HG02973 (cell line): ENCODE measurements at regions not wholly inside any gene's neighbourhood (a gene's known extent, or its start where the extent isn't known, plus 50 kb on each side); places are given as distances from the start of the nearest gene placed in this dataset.
A peak's percentile ranks its signal among the peaks of the same experiment; 100 is the strongest.
"Not testable (repeated sequence)": the region's sequence is repeated elsewhere in the genome, so short reads cannot be mapped to it uniquely, and the experiment has no call there.

Experiments
- ATAC-seq: cut with Tn5 transposase; IDR thresholded peaks from one replicate; pipeline ENCODE4 v1.9.1; 2021; ENCODE audit warnings: moderate library complexity; ENCODE audit not compliant: unreplicated experiment

DNA sequence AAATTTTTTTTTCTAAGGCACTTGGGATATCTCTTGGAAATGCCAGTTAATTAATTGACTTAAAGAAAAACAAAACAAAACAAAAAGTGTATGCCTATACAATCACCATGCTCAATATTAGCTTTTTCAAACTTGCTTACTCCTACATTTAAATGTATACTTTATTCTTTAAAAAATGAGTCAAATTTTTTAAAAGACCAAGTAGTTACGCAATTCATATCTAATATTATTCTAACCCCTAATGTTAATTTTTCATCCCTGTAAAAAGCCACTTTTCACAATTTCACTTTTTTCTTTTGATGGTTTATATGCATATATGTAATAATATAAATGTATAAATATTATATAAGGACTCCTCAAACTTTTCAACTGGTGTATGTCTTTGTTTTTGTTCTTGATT, 211.2 kb downstream of the PRDM9 start:
- ATAC-seq, result no peak

DNA sequence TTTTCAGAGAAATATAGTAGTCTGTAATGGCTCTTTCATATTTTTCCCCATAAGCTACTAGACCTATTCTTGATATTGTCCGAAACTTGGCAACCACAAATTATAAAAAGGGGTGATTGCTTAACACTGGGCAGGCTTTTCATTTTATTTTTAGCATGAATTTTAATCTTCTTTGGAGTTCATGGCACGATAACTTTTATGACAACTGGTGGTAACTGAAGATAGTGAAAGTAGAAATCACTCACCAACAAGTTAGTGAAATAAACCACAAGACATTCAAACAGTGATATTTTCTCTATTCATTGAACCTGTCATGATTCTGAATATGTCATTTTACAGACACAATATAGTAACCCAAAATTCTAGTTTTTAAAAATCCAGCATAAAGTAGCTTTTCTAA, 213.9 kb downstream of the PRDM9 start:
- ATAC-seq, result peak; percentile 55

DNA sequence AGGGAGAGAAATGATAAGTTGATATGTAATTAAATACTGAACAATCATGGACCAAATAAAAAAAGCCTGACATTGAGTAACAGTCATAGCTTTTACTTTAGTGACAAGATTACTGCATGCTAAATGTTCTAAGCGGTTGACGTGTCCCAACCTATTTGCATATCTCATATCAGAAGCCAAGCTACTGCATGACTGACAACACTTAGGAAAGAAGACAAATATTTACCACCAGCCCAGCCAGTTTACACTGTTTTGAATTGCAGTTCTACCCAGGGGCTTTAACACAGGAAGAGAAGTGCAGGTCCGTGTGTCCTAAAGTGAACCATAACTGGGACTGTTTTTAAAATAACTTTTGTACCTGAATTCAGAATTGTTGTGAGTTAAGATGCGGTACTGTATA, 219.9 kb downstream of the PRDM9 start:
- no peak for ATAC-seq

DNA sequence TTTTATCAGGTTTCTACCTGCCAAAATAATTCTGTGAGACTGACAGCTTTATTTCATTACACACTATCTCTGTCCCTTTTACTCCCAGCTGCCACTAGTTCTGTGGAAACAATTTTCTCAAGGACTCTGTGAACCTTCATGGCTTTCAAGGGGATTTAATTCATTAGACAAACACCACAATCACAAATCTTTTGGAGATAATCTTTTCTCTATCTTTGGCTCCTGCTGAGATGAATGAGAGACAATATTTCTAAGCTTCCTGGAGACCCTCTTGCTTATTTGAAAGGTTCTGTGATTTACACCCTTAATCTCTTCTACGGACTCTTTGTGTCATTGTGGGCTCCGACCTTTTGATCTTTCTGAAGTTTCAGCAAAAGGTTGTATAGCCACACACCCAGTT, 222.6 kb downstream of the PRDM9 start:
- ATAC-seq, result no peak

DNA sequence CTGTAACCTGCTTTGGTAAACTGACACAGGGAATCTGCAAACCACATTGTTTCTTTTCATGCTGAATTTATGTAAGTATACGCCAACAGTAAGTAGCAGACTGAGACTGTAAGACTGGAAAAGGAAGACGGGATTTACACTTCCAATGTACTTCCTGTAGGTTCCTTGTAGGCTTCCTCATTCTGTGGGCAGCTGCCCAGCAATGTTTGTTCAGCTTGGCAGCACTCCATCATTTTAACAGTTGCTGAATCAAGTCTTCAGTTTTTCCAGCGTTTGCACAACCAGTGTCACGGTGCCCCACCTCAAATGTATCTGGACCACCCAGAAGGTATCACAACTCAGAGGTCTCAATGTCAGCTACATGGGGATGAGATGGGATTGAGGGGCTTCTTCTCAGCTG, 232.6 kb downstream of the PRDM9 start:
- no peak for ATAC-seq

DNA sequence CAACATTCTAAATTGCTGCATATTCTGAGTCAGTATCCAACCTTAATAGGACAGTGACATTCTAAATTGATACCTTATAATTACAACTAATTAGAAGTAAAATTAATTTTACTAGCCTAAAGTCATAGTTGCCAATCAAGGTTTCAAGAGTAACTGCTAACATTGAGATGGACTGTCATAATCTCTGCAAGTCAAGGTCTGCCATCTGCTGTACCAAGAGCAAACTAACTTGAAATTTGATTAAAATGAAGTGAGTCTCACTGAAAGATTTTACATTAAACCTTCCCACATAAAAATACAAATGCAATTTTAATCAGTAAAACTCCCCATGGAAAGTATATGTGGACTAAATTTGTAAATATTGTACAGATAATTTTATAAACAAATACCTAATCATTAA, 235.3 kb downstream of the PRDM9 start:
- no peak for ATAC-seq

DNA sequence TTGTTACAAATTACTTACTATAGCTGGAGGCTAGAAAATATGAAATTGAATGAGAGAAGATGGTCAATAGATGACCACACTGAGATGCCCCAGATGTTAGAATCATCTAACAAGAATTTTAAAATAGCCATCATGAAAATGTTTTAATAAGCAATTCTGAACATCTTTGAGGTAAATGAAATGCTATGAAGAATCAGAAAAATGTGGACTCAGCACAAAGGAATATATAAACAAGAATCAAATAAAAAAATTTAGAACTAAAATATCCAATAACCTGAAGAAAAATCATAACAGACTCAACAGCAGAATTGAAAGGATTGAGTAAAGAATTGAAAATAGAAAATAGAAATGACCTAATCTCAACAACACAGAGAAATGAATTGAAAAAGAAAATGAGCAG, 248.5 kb downstream of the PRDM9 start:
- no peak for ATAC-seq

DNA sequence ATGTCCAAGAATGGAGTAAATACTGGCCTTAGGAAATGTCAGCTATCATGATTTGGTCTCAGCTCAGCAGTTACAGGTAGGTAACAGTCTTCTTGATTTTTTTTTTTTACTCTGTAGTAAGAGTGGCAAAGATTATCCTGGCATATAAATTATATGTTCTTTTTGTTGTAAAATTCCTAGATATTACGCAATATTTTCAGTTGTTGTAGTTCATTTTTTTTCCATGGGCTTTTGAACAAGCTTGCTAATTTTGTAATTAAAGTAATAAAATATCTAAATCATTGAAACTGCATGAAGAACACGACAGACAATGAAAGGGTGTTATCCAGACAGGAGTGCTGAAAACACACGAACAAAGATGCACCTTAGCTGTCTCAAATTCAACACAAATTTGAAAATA, 249.4 kb downstream of the PRDM9 start:
- ATAC-seq, result no peak

DNA sequence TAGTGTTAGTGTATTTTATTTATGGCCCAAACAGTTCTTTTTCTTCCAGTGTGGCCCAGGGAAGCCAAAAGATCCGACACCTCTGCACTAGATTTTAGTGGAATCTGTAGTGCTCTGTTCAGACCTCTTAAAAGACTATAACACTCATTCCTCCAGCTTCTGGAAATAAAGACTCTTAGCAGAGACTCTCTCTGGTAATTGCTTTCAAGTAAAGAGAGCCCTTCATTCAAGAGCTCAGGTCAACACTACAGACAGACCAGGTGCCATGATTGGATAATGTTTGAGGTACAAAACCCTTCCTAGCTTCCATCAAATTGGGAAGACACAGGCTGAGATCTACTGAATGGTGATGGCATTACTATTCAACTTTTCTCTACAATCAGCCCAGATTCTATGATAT, 255.8 kb downstream of the PRDM9 start:
- no peak for ATAC-seq

DNA sequence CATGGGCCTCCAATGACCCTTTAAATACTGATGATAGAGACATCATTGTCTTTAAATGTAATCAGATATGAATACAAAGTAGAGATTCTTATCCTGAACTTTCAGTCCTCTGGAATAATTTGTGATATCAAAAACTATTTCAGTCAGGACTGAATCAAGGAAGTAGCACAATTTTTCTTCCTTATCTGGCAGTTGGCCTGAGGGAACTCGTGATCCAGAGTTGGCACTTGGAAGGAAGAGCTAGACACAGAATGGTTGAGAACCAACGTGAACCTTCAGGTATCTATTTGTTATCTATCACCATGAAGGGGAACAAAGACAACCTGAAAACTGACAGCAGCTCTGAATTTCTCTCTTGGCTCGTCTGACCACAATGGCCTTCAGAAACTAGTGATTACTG, 269.3 kb downstream of the PRDM9 start:
- ATAC-seq, result no peak

DNA sequence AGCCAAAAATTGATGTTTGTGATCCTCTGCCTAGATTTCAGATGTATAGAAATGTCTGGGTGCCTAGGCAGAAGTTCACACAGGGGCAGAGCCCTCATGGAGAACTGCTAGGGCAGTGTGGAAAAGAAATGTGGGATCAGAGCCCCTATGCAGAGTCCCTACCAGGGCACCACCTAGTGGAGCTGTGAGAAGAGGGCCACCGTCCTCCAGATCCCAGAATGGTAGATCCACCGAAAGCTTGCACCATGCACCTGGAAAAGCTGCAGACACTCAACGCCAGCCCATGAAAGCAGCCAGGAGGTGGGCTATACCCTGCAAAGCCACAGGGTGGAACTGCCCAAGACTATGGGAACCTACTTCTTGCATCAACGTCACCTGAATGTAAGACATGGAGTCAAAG, 292.9 kb downstream of the PRDM9 start:
- ATAC-seq, result not testable (repeated sequence)

DNA sequence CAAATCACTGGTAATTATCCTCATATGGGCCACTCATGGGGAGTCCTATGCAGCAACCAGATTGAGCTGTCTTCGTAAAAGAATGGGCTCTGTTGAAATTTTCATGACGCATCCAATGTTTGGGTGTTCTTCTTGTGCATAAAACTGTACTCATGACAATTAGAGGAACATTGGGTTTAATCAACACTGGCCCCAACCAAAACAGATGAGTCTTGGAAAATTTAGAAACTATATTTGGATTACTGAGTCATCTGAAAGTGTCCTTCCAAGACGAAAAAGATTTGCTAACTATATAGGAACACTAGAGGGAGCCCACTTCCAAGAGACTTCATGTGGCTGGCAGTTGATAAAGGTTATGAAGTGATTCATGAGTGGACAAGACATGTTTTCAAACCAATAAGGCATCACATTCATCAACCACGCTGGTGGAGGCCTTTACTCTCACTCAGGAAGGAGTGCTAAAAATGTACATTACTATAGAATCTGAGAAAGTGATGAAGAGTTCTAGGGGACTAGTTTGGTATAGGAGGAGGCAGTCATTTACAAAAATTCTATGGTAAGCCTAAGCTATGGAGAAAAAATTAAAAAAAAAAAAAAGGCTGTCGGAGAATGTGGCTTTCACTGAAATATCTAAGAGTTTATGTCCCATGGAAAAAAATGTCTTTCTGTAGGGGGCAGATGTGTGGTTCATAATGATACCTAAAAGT, 313.5 kb downstream of the PRDM9 start:
- no peak for ATAC-seq

DNA sequence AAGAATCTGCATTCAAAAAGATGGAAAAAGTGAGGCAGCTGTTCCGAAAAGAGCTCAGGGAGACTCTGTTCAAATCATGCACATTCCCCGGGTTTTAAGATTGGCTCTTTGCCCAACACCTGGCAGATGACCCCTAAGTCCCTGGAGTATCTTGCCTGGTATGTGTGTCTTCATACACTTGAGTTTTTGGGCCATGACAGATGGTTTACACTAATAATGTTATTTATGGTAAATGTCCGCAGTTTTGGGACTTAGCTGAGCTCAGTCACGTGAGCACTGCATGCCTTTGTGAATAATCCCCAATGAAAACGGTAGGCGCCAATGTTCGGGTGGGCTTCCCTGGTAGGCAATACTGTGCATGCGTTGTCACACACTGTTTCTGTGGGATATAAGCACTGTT, 316.1 kb downstream of the PRDM9 start:
- ATAC-seq, result no peak

DNA sequence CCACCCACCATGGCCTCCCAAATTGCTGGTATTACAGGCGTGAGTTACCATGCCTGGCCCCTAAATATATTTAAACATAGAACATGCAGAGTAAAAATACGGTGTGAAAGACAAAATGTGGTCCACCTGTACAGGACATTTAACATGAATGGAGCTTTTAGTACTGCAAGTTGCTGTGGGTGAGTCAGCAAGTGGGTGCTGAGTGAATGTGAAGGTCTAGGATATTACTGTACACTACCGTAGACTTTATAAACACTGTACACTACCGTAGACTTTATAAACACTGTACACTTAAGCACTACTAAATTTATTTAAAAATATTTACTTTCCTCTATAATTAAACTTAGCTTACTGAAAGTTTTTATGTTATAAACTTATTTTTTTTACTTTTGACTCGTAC, 317.8 kb downstream of the PRDM9 start:
- ATAC-seq, result no peak

DNA sequence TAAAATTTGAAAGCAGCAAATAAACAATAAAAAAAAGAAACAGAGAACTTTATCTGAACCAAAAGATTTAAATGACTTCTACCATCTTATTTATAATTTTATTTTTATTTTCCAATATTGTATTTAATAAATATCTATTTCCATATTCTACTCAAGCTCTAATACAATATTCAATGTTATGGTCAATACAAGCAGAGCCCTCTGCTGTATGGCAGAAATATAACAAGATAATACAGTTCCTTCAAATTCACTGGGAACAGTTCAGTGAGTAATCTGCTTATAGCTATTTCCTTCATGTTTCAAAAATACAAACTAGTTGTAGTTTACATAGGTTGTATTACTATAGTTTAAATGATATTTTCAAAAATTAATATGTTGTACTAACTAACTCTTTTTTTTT, 332.7 kb downstream of the PRDM9 start:
- ATAC-seq, result no peak

DNA sequence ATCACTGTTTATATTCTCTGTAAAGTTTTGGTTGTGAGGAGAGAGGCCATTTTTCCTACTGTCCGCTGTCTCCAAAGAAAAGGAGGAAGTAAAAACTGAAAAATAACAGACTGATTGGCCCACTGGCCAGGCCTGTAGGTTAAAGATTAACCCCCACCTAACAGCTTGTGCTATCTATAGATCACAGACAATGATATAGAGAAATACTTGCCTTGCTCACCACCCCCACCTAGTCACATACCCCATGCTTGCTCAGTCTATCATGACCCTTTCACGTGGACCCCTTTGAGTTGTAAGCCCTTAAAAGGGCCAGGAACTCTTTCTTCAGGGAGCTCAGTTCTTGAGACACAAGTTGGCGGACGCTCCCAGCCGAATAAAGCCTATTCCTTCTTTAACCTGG, 357.4 kb downstream of the PRDM9 start:
- ATAC-seq, result no peak

DNA sequence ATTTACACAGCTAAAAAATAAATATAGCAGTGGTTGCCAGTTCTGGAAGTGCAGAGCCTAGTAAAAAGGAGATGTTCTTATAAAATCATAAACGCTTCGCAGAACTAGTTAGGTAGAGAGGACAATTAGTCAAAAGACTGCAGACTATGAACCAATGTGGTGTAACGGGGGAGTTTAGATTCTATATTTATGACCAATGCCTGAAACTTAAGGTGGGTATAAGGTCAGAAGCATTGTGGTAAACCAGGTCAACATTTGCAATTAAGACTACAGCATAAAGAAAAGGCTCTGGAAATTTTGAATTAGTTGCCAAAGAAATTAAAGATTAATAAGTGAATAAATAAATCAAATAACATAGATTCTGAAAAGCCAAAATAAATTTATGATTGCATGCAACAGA, 370.4 kb downstream of the PRDM9 start:
- no peak for ATAC-seq

DNA sequence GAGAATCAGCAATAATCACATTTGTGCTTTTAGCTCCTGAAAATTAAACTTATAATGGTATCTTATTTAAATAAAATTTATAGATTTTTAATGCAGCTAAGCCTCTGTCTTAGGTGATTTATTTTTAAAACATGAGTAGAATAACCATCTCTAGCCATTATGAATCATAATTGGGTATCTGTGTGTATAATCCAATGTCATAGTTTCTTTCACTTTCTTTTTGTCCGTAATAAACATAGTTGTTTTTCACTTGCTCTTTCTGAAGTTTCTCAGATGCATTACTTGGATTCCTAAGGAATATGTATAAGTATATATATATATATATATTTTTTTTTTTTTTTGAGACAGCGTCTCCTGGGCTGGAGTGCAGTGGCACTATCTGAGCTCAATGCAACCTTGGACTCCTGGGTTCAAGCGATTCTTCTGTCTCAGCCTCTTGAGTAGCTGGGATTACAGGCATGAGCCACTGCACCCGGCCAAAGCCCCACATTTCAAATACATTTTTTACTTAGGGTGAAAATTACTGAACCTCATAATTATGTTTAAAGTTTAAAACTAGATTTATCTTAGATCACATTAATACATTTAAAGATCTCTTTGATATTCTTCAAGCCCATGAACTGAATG, 377.1 kb downstream of the PRDM9 start:
- no peak for ATAC-seq

DNA sequence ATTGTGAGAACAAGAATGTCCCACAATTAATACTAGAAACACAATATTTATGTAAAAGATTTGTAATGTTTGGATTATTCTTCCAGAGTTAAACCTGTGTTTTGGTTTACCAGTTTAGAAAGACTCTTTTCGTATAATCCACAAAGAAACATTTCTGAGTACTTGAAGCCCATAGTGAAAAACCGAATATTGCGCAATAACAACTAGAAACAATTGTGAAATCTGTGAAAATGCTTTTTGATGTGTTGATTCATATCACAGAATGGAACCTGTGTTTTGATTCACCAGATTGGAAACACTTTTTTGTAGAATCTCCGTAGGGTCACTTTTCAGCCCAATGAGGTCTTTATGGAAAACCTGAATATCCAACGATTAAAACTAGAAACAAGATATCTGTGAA, 386.2 kb downstream of the PRDM9 start:
- no peak for ATAC-seq

DNA sequence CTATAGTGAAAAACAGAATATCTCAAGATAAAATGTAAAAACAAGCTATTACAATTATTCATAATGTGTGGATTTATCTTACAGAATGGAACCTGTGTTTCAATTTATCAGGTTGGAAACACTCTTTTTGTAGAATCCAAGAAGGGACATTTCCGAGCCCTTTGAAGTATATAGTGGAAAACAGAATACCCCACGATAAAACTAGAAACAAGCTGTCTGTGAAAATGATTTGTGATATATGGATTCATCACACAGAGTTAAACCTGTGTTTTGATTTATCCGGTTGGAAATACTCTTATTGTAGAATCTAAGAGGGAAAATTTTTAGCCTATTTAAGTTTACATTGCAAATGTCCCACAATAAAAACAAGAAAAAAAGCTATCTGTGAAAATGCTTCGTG, 388.2 kb downstream of the PRDM9 start:
- no peak for ATAC-seq

DNA sequence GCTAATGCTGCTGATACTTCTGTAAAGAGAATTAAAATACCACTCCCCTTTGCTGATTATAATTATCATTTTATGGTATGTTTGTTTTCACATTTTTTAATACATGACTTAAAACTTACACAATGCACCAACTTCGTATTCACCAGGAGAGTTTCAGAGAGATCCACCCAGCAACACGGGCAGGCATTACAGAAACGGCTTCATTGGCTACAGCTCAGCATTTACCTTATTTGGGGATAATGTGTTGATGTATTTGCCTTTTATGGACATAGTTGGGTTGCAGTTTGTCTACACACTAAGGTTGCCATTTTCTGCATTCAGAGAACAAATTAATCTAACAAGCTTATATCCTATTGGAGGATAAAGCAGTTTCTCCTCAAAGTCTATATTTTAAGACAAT, 423.6 kb downstream of the PRDM9 start:
- no peak for ATAC-seq

DNA sequence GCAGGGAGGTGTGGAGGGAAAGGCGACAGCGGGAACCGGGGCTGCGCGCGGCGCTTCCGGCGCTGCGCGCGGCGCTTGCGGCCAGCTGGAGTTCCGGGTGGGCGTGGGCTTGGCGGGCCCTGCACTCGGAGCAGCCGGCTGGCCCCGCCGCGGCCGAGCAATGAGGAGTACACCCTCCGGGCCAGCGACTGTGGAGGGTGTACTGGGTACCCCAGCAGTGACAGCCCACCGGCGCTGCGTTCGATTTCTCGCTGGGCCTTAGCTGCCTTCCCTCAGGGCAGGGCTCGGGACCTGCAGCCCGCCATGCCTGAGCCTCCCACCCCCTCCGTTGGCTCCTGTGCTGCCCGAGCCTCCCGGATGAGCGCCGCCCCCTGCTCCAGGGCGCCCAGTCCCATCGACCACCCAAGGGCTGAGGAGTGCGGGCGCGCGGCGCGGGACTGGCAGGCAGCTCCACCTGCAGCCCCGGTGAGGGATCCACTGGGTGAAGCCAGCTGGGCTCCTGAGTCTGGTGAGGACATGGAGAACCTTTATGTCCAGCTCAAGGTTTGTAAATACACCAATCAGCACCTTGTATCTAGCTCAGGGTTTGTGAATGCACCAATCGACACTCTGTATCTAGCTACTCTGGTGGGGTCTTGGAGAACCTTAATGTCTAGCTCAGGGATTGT, 444.0 kb downstream of the PRDM9 start:
- ATAC-seq, result not testable (repeated sequence)

DNA sequence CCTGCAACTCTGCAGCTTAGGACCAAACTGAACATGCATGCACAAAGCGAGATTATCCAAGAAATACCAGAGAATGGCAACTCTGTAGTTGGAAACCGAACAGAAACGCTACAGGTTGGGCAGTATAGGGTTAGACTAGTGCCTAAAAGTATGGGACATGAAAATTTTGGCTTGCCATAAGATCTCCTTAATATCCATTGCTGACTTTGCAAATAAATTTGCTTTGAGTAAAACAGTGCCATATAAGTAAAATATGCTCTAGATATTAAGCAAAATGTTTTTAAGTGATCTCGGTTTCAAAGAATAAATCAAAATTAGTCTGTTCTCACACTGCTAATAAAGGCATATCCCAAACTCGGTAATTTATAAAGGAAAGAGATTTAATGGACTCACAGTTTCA, 456.0 kb downstream of the PRDM9 start:
- ATAC-seq, result no peak
